K562 (cell line): ENCODE measurements at regions not wholly inside any gene's neighbourhood (a gene's known extent, or its start where the extent isn't known, plus 50 kb on each side); places are given as distances from the start of the nearest gene placed in this dataset.

Source experiments
- BRCA1 ChIP-seq, 2 experiments: fragments of 450-650 bp in 1 of 2; sonication (generic) in 1 of 2; formaldehyde crosslinking in 1 of 2; IDR thresholded peaks; 2 replicates each; pipeline versions ENCODE4 v1.5.0 to v1.6.1; 2017 to 2020; ENCODE audit warnings: mild to moderate bottlenecking in 1 of 2, missing genetic modification reagents in 1 of 2
- ESRRA ChIP-seq: fragments of 450-650 bp; IDR thresholded peaks from 2 replicates; pipeline ENCODE4 v1.6.1; 2014; ENCODE audit warnings: low read depth, mild to moderate bottlenecking, moderate library complexity, borderline replicate concordance
- GATA2 ChIP-seq: sonication (generic); formaldehyde crosslinking; IDR thresholded peaks from 2 replicates; pipeline ENCODE4 v1.4.0; 2020; ENCODE audit warnings: mild to moderate bottlenecking, missing genetic modification reagents
- POLR2AphosphoS5 ChIP-seq: IDR thresholded peaks from 2 replicates; pipeline ENCODE4 v1.6.1; 2011; ENCODE audit warnings: mild to moderate bottlenecking, low read depth, low read length, moderate library complexity; ENCODE audit not compliant: control insufficient read depth, insufficient read depth
- ZNF274 ChIP-seq: IDR thresholded peaks from 2 replicates; pipeline ENCODE4 v1.6.1; 2011; ENCODE audit warnings: low read depth, mild to moderate bottlenecking, low read length, moderate library complexity, borderline replicate concordance
- TF ChIP-seq, protein P1 (sequence below): sonication (generic); formaldehyde crosslinking; IDR thresholded peaks from 2 replicates; pipeline ENCODE4 v1.9.0; 2022; ENCODE audit warnings: mild to moderate bottlenecking, missing genetic modification reagents
- TF ChIP-seq, protein P2 (sequence below), 3 experiments: IDR thresholded peaks in 2 of 3; conservative IDR thresholded peaks in 1 of 3; 2 replicates each; pipeline ENCODE4 v1.5.1; 2011 to 2012; ENCODE audit warnings: low read length in 3 of 3, mild to moderate bottlenecking in 3 of 3, control low read depth in 2 of 3, improper control_type of control experiment in 1 of 3, inconsistent platforms in 1 of 3, low read depth in 1 of 3, mixed read lengths in 1 of 3, moderate library complexity in 1 of 3; ENCODE audit not compliant: insufficient read depth in 2 of 3
- TF ChIP-seq, protein P3 (sequence below): sonication (generic); formaldehyde crosslinking; IDR thresholded peaks from 2 replicates; pipeline ENCODE4 v1.8.1; 2022; ENCODE audit warnings: missing genetic modification reagents

DNA sequence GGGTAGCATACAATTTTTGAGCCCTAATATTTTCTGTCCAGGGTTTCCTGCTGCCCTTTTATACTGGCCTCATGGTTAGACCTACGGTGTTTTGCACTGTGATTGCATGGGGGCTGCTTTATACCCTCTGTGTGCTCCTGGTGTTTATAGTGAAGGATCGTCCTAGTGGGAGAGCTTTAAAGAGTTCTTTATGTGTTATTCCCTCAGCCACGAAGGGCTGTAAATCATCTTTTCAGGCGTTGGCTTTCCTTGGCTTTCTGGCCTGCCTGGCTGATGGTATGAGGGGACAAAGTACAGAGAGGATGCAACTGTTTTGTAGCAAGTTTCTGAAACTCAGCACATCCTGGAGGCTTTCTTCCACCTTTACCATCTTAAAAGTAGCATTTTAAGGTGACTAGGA is 464.3 kb downstream of the EPM2A start:
- no peak for TF ChIP-seq ZNF274
- TF ChIP-seq, protein P1, sequence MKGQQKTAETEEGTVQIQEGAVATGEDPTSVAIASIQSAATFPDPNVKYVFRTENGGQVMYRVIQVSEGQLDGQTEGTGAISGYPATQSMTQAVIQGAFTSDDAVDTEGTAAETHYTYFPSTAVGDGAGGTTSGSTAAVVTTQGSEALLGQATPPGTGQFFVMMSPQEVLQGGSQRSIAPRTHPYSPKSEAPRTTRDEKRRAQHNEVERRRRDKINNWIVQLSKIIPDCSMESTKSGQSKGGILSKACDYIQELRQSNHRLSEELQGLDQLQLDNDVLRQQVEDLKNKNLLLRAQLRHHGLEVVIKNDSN (CRISPR knock-in tag) = no peak
- TF ChIP-seq ESRRA = no peak
- no peak for TF ChIP-seq BRCA1 (IDR thresholded peaks at IDR 0.05)
- TF ChIP-seq BRCA1 (CRISPR knock-in tag; IDR thresholded peaks at IDR 0.05) = no peak
- TF ChIP-seq POLR2AphosphoS5 = no peak
- TF ChIP-seq, protein P2, sequence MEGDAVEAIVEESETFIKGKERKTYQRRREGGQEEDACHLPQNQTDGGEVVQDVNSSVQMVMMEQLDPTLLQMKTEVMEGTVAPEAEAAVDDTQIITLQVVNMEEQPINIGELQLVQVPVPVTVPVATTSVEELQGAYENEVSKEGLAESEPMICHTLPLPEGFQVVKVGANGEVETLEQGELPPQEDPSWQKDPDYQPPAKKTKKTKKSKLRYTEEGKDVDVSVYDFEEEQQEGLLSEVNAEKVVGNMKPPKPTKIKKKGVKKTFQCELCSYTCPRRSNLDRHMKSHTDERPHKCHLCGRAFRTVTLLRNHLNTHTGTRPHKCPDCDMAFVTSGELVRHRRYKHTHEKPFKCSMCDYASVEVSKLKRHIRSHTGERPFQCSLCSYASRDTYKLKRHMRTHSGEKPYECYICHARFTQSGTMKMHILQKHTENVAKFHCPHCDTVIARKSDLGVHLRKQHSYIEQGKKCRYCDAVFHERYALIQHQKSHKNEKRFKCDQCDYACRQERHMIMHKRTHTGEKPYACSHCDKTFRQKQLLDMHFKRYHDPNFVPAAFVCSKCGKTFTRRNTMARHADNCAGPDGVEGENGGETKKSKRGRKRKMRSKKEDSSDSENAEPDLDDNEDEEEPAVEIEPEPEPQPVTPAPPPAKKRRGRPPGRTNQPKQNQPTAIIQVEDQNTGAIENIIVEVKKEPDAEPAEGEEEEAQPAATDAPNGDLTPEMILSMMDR (IDR thresholded peaks at IDR 0.05 in 2 of 3, conservative IDR thresholded peaks at IDR 0.05 in 1 of 3; ENCODE audit: insufficient read depth in 2 of 3, low read depth in 1 of 3, low read length in 3 of 3) = no peak
- TF ChIP-seq, protein P3, sequence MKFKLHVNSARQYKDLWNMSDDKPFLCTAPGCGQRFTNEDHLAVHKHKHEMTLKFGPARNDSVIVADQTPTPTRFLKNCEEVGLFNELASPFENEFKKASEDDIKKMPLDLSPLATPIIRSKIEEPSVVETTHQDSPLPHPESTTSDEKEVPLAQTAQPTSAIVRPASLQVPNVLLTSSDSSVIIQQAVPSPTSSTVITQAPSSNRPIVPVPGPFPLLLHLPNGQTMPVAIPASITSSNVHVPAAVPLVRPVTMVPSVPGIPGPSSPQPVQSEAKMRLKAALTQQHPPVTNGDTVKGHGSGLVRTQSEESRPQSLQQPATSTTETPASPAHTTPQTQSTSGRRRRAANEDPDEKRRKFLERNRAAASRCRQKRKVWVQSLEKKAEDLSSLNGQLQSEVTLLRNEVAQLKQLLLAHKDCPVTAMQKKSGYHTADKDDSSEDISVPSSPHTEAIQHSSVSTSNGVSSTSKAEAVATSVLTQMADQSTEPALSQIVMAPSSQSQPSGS (CRISPR knock-in tag) = no peak
- TF ChIP-seq GATA2 (CRISPR knock-in tag) = no peak
